HG03354 (cell line): ENCODE measurements at regions not wholly inside any gene's neighbourhood (a gene's known extent, or its start where the extent isn't known, plus 50 kb on each side); places are given as distances from the start of the nearest gene placed in this dataset.
A peak's percentile ranks its signal among the peaks of the same experiment; 100 is the strongest.
"Not testable (repeated sequence)": the region's sequence is repeated elsewhere in the genome, so short reads cannot be mapped to it uniquely, and the experiment has no call there.

Source experiments
- ATAC-seq: cut with Tn5 transposase; IDR thresholded peaks from one replicate; pipeline ENCODE4 v1.9.1; 2021; ENCODE audit warnings: mild to moderate bottlenecking; ENCODE audit not compliant: unreplicated experiment, poor library complexity, severe bottlenecking

GRCh38 chr9:88824711-88825110, 166.6 kb upstream of the S1PR3 start:
- ATAC-seq, result no peak

DNA sequence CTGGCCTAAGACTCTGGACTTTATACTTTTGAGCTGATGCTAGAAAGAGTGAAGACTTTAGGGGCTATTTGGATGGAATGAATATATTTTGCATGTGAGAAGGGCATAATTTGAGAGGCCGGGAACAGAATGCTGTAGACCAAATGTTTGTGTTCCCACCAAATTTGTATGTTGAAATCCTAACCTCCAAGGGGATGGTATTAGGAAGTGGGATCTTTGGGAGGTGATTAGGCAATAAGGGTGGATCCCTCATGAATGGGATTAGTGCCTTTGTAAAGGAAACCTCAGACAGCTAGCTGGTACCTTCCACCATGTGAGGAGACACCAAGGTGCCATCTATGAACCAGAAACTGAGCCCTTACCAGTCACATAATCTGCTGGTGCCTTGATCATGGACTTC, 165.1 kb upstream of the S1PR3 start:
- no peak for ATAC-seq

DNA sequence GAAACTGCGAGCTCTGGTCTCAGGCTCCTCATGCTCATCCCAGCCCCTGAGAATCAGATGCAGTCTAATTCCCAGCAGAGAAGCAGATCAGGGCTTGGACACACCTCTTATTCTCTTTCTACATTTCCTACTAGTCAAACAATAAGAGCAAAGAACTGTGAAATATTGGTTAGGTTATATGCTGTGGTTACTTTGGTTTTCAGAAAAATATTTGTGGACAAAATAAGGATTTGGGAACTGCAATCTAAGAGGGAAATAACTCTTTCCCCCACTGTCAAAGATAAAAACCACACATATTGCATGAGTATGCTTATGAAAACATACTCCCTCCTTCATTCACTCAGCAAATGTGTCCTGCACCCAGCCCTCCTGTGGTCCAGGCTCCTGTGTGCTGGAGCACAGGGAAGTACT, 164.5 kb upstream of the S1PR3 start:
- no peak for ATAC-seq

DNA sequence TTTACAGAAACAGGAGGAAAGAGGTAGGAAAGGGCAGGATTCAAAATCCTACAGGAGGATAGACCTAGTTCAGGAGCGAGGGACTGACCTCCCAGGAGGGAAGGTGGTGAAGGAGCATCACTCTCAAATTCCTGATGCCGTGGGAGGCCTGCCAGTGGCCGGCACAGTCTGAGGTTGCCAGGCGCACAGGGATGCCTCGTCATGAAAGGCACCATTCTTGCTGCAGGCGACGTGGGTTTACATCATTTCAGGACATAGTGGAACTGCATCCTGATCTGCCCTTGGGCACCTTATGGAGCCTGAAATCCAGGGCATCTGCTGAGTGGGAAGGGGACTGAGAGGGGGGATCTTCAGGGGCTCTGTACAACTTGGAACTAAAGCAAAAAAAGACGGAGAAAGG, 163.2 kb upstream of the S1PR3 start:
- ATAC-seq, result no peak

DNA sequence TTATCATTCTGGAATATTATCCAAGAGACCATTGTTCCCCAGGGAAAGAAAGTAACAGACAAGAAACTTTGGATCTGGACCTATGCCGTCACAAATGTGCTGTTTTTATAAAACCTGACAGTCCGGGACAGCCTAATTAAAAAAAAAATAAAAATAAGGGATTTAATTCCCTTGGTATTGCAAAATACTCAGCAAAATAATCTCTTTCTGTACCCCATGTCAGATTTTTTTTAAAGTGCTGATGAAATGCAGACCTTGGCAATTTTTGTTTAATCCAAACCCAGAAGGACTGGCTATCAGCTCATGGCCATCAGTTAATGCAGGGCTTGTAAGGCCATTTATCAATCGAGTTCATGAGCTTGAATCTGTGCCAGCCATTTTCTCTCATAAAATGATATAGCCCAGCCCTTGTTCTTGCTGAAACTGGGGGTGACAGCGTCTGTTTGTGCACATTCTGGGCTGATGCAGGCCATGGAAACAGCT, 162.7 kb upstream of the S1PR3 start:
- no peak for ATAC-seq

GRCh38 chr9:88829276-88829675, 162.0 kb upstream of the S1PR3 start:
- peak; percentile 91 for ATAC-seq

GRCh38 chr9:88831713-88832407, 159.4 kb upstream of the S1PR3 start:
- ATAC-seq, result no peak

DNA sequence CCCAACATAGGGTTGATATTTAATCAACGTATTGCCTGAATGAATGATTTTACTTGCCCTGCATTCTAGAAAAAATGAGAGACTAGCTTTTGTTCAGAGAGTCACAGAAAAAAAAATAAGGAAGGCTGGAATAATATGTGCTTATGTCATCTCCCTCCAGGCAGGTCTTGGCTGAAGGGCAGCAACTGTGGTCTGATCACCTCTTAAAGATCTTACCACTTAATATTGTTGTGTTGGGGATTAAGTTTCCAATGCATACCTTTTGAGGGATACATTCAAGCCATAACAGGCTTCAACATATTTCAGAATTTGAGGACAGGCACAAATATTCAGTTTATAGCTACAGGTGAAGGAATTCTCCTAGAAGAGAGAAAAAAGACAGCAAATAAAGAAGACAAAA, 157.3 kb upstream of the S1PR3 start:
- ATAC-seq, result no peak

DNA sequence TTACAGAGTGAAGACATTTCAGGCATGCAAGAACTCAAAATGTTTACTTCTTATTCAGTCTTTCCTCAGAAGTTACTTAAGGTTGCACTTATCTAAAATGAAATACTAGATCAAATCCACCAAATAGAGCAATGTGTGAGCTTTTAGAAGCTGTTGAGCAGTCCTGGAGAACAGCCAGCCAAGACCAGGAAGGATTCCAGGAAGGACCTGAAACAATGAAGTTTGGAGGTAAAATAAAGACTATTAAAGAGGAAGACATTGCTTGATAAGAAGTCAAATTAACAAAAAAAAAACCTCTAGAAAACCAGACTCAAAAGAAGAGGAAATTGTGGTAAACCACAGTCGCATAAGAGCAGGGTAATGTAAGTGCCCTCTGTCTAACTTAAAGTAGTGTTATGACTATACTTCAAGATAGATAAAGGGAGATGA, 156.2 kb upstream of the S1PR3 start:
- peak; percentile 97 for ATAC-seq

DNA sequence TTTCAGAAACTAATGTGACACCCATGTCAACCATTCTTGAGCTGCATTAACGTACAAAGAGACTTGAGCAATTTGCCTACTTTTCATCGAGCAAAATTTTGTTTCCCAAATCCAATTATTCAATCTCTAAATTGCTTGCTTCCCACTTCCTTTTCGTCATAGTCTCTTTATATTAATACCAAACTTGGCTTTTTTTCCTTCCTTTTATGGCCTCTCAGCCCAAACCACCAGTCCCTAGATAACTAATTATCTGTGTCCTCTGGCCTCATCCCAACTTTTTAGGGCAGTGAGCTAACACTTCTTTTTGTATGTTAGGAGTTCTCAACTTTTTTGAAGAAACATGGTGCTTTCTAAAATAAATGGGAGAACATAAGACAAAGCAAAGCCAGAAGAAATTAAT, 155.5 kb upstream of the S1PR3 start:
- no peak for ATAC-seq

- no peak for ATAC-seq
Observed at GRCh38 chr9:88837731-88838130, 153.5 kb upstream of the S1PR3 start.

DNA sequence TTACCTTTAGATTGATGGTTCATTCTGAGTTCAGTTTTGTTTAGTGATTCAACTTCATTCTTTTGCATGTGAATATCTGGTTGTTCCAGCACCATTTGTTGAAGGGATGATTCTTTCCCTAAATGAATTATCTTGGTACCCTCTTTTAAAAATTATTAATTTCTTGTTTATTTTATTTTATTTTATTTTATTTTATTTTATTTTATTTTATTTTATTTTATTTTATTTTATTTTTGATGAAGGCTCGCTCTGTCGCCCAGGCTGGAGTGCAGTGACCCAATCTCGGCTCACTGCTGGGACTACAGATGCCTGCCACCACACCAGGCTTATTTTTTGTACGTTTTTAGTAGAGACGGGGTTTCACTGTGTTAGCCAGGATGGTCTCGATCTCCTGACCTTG, 141.4 kb upstream of the S1PR3 start:
- not testable (repeated sequence) for ATAC-seq

DNA sequence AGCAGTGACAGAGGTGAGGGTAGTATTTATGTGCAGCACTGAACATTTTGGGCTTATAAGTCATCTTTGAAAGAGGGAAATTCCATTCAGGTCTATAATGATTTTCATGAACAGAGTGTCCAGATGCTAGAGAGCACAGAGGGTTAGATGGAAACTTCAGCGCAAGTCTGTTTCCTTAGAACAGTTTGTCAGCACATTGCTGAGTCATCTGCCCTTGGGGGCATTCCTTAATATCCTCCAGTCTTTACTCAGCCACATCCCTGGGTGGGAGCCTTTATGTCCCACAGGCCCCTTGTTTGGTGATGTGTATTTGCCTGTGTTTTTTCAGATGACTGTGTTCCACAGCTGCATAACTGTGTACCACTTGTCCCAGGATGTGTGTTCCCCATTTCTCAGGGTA, 138.5 kb upstream of the S1PR3 start:
- ATAC-seq, result no peak

- ATAC-seq, result no peak
Observed at GRCh38 chr9:88870627-88871026, 120.6 kb upstream of the S1PR3 start.

DNA sequence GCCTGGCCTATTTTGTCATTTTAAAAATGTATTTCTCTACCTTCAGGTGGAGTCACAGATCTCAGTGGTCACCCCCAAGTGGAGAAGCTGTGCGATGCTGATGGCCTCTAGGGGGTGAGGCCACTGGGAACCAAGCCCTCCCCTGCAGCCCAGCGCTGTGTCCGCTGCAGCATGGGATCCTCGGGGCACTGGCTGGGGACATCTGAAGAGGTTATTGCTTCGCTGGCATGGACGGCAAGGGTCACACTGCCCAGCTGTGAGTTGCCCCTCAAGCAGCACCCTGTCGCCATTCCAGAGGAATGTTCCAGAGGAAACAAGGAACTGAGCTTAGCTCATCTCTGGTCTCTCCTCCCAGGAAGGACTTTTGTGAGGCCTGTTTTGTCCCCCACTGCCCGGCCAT, 119.6 kb upstream of the S1PR3 start:
- ATAC-seq, result no peak

- ATAC-seq, result no peak
Observed at GRCh38 chr9:88872192-88872946, 118.9 kb upstream of the S1PR3 start.

DNA sequence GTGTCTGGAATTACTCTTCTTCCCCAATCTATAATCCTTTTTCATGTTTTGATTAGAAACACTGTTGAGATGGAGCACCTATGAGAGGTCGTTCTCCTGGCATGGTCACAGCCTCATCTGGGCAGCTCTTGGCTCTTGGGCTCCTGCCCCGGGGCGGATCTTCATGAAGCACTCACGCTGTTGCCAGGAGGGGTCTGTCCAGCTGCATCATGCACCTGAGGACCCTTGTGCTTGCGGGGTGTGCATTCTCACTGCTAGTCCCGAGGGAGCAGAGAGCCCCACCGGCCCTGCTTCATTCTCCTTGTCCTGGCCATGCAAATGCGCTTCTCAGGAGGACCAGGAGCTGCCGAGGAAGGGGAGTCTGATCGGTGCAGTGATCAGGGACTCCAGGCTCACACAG, 117.6 kb upstream of the S1PR3 start:
- no peak for ATAC-seq

GRCh38 chr9:88874391-88874790, 116.9 kb upstream of the S1PR3 start:
- ATAC-seq, result no peak

DNA sequence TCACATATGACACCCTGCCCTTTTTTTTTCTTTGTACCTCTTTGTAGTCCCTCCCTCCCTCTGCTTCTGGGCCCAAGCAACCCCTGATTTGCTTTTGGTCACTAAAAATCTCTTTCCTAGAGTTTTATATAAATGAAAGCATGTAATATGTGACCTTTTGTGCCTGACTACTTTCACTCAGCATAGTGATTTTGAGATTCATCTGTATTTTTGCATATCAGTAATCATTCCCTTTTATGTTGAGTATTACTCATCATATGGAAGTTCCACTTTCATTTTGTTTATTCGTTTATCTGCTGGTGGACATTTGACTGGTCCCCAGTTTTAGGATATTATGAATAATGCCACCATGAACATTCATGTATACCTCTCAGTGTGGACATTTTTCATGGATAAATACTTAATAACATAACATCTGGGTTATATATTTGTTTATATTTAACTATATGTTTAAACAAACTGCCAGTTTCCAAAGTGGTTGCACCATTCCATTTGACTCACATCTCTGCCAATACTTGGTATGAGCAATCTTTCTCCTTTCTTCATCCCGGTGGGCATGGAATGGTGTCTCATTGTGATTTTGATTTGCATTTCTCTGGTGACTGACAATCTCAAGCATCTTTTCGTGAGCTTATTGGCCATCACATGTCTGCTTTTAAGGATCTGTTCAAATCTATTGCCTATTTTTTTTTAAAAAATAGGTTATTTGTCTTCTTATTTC, 115.7 kb upstream of the S1PR3 start:
- no peak for ATAC-seq

DNA sequence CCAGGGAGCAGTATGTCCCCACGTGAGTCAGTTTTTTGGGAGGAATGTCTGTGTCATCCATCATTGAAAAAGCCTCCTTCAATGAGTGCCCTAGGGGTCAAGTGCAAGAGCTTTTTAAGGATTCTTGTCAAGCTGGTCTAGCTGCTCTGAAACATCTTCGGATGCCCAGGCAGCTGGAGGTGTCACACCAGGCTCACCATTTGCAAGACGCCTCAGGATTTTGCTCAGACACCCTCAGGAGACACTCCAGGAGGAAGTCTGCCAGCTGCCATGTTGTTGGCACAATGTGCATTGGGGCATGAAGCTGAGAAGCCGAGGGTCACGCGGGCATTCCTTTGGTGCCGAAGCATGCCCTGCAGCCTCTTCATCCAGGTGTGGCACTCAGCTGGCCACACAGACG, 111.1 kb upstream of the S1PR3 start:
- no peak for ATAC-seq

- ATAC-seq, result not testable (repeated sequence)
Observed at GRCh38 chr9:88884291-88884690, 107.0 kb upstream of the S1PR3 start.
